Endothelial cell of umbilical vein (primary cell): ENCODE measurements at regions not wholly inside any gene's neighbourhood (a gene's known extent, or its start where the extent isn't known, plus 50 kb on each side); places are given as distances from the start of the nearest gene placed in this dataset.

Experiments used
- BruUV-seq: library from RNA; stranded (reverse); fragments of 400-500 nt; replicated peaks from 2 replicates; lab custom pipeline; 2021; lab: Mats Ljungman, UMichigan
- CTCF ChIA-PET: fragments of 300-600, 350-600 bp; sonication (Branson Sonifier 250); formaldehyde crosslinking; loops from one replicate; lab custom pipeline; 2021; ENCODE audit warnings: antibody characterized with exemption, inconsistent platforms; lab: Charles Lee
- POLR2A ChIA-PET: fragments of 300-600, 350-600 bp; sonication (Branson Sonifier 250); formaldehyde crosslinking; loops from one replicate; lab custom pipeline; 2021; ENCODE audit warnings: antibody characterized with exemption, inconsistent platforms; lab: Charles Lee
- DNase-seq: peaks from one replicate; pipeline ENCODE4 v3.0.0-alpha.2; 2011; ENCODE audit warnings: low read depth, low spot score
- FAIRE-seq: peaks from 2 replicates; lab custom pipeline; 2011; peaks lifted over from hg19 to GRCh38; lab: Jason Lieb, UNC
- H2AFZ ChIP-seq: 2 replicates; pipeline ENCODE4 v1.6.0; 2012; ENCODE audit warnings: low read depth, low read length, control low read depth, inconsistent platforms
- H3K27ac ChIP-seq: 2 replicates; pipeline ENCODE4 v1.5.1; 2011; ENCODE audit warnings: low read depth, mild to moderate bottlenecking, control low read depth, low read length, moderate library complexity; ENCODE audit not compliant: insufficient read depth
- H3K27me3 ChIP-seq, 2 experiments: 2 replicates each; pipeline versions ENCODE4 v1.6.0 to v1.6.1; 2011; ENCODE audit warnings: low read length in 2 of 2, mixed read lengths in 1 of 2; ENCODE audit not compliant: control insufficient read depth in 2 of 2, insufficient read depth in 2 of 2
- H3K36me3 ChIP-seq, 2 experiments: 2 replicates in 1 of 2; 3 replicates in 1 of 2; pipeline ENCODE4 v1.5.1; 2011; ENCODE audit warnings: low read length in 2 of 2, mild to moderate bottlenecking in 1 of 2, moderate library complexity in 1 of 2; ENCODE audit not compliant: control insufficient read depth in 2 of 2, insufficient read depth in 2 of 2; ENCODE audit errors: extremely low read depth in 1 of 2
- H3K4me1 ChIP-seq: 3 replicates; pipeline ENCODE4 v1.5.1; 2011; ENCODE audit warnings: mild to moderate bottlenecking, low read length; ENCODE audit not compliant: control insufficient read depth, insufficient read depth; ENCODE audit errors: extremely low read depth
- H3K4me2 ChIP-seq: 2 replicates; pipeline ENCODE4 v1.6.1; 2011; ENCODE audit warnings: low read length, control low read depth, mixed read lengths; ENCODE audit not compliant: insufficient read depth
- H3K4me3 ChIP-seq, 3 experiments: fragments of 200-600 bp in 1 of 3; sonication (generic), shearing (Covaris generic) in 1 of 3; replicated peaks in 1 of 3; 2 replicates each; pipeline ENCODE4 v1.5.1; 2011 to 2016; ENCODE audit warnings: control low read depth in 3 of 3, low read length in 3 of 3, mild to moderate bottlenecking in 2 of 3, inconsistent platforms in 1 of 3, low read depth in 1 of 3, moderate library complexity in 1 of 3; ENCODE audit not compliant: insufficient read depth in 1 of 3
- H3K79me2 ChIP-seq: 2 replicates; pipeline ENCODE4 v1.6.0; 2012; ENCODE audit warnings: low read length, inconsistent platforms; ENCODE audit not compliant: control insufficient read depth, insufficient read depth
- H3K9ac ChIP-seq: replicated peaks from 2 replicates; pipeline ENCODE3; 2011; ENCODE audit warnings: low read length, control low read depth; ENCODE audit not compliant: insufficient read depth; ENCODE audit errors: extremely low read depth
- H3K9me1 ChIP-seq: replicated peaks from 3 replicates; pipeline ENCODE4 v1.6.0; 2011; ENCODE audit warnings: mild to moderate bottlenecking, low read length; ENCODE audit not compliant: control insufficient read depth, insufficient read depth; ENCODE audit errors: extremely low read depth
- H3K9me3 ChIP-seq: replicated peaks from 2 replicates; pipeline ENCODE4 v1.5.1; 2012; ENCODE audit warnings: low read length, inconsistent platforms; ENCODE audit not compliant: control insufficient read depth, insufficient read depth
- H4K20me1 ChIP-seq: replicated peaks from 2 replicates; pipeline ENCODE3; 2011; ENCODE audit warnings: mild to moderate bottlenecking, low read length; ENCODE audit not compliant: control insufficient read depth, insufficient read depth; ENCODE audit errors: extremely low read depth
- EZH2 ChIP-seq: IDR thresholded peaks from 2 replicates; pipeline ENCODE4 v1.6.1; 2012; ENCODE audit warnings: borderline replicate concordance, low read depth, mild to moderate bottlenecking, moderate library complexity, low read length, inconsistent platforms; ENCODE audit not compliant: severe bottlenecking
- FOS ChIP-seq: IDR thresholded peaks from 2 replicates; pipeline ENCODE4 v1.6.1; 2011; ENCODE audit warnings: mild to moderate bottlenecking, low read length, moderate library complexity, borderline replicate concordance; ENCODE audit not compliant: insufficient read depth
- GATA2 ChIP-seq: IDR thresholded peaks from 2 replicates; pipeline ENCODE4 v1.7.0; 2011; ENCODE audit warnings: low read depth, mild to moderate bottlenecking, moderate library complexity, mixed read lengths, low read length; ENCODE audit not compliant: insufficient read length, insufficient read depth
- JUN ChIP-seq: IDR thresholded peaks from 2 replicates; pipeline ENCODE4 v1.6.1; 2011; ENCODE audit warnings: borderline replicate concordance, low read depth; ENCODE audit not compliant: insufficient read length, insufficient read depth
- MYC ChIP-seq: IDR thresholded peaks from one replicate; pipeline ENCODE4 v1.6.1; 2011; ENCODE audit warnings: mild to moderate bottlenecking, low read depth, low read length
- POLR2A ChIP-seq: IDR thresholded peaks from 2 replicates; pipeline ENCODE4 v1.6.1; 2012; ENCODE audit warnings: low read depth, mild to moderate bottlenecking, control low read depth, low read length
- POLR2AphosphoS5 ChIP-seq: IDR thresholded peaks from 2 replicates; pipeline ENCODE4 v1.6.1; 2012; ENCODE audit warnings: low read depth, mild to moderate bottlenecking, control low read depth, low read length, moderate library complexity; ENCODE audit not compliant: insufficient read depth
- dilution Hi-C: fragments of 300-500 bp; cut with MboI; formaldehyde crosslinking; loops from one replicate; pipeline ENCODE4 v1.15.0; 2019; ENCODE audit warnings: low sequenced_read_pairs; ENCODE audit not compliant: extremely low pct_ligation_motif_present
- intact Hi-C: fragments of 100-400 bp; cut with micrococcal nuclease; formaldehyde crosslinking; loops from one replicate; pipeline ENCODE4 v1.10.0; 2022
- TF ChIP-seq, protein P1 (sequence below), 2 donors: IDR thresholded peaks; 1 replicate in 1 of 2; 2 replicates in 1 of 2; pipeline ENCODE4 v1.5.1; 2011; ENCODE audit warnings: low read length in 2 of 2, mild to moderate bottlenecking in 2 of 2, moderate library complexity in 2 of 2, control low read depth in 1 of 2, inconsistent platforms in 1 of 2, low read depth in 1 of 2; ENCODE audit not compliant: insufficient read depth in 1 of 2; ENCODE audit errors: extremely low read depth in 1 of 2
- TF ChIP-seq, protein P2 (sequence below): IDR thresholded peaks from 2 replicates; pipeline ENCODE4 v1.6.1; 2011; ENCODE audit not compliant: insufficient read depth, insufficient read length

DNA sequence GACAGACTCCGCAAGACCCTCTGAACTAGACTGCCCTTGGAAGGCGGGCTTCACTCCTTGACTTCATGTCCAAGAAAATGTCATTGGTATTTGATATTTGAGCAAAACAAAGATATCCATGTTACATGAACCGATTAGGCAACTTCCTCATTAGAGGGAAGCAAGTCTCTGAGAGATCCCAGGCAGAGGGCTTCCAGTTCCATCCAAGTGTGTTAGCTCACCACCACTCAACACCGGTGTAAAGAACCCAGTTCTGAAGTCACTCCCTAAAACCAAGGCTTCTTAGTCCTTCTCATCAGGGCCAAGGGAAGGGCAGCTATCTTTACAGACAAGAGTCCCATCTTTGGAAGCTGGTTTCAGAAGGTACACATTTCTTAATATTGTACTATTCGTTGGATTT, 87.2 kb upstream of the CDKN3 start:
- FAIRE-seq (no peak), DNase-seq (no peak)
- no TSS peak for BruUV-seq
- peaks cover 0 to 1% of the 10 kb centered on the region in 2 experiments for H3K27me3 ChIP-seq
- CTCF ChIA-PET: interaction anchor here (3.9 kb wide), 1 partner anchor 20 kb away, joined by 16 read pairs; no protein-coding TSS in a partner anchor
- H3K27ac ChIP-seq: no peak overlapping the region
- POLR2A ChIA-PET: no interaction called here
- H4K20me1 ChIP-seq: no peaks in the 10 kb centered on the region
- intact Hi-C loops: loop anchor here (5.0 kb wide), 1 partner anchor 97 kb away; no protein-coding TSS in a partner anchor
- no peaks in the 10 kb centered on the region for H3K9me1 ChIP-seq
- H3K4me3 ChIP-seq: no peak overlapping the region
- peaks cover 23% of the 10 kb centered on the region for H3K4me1 ChIP-seq
- no peak for TF ChIP-seq GATA2
- TF ChIP-seq POLR2AphosphoS5: no peak
- TF ChIP-seq, protein P1, sequence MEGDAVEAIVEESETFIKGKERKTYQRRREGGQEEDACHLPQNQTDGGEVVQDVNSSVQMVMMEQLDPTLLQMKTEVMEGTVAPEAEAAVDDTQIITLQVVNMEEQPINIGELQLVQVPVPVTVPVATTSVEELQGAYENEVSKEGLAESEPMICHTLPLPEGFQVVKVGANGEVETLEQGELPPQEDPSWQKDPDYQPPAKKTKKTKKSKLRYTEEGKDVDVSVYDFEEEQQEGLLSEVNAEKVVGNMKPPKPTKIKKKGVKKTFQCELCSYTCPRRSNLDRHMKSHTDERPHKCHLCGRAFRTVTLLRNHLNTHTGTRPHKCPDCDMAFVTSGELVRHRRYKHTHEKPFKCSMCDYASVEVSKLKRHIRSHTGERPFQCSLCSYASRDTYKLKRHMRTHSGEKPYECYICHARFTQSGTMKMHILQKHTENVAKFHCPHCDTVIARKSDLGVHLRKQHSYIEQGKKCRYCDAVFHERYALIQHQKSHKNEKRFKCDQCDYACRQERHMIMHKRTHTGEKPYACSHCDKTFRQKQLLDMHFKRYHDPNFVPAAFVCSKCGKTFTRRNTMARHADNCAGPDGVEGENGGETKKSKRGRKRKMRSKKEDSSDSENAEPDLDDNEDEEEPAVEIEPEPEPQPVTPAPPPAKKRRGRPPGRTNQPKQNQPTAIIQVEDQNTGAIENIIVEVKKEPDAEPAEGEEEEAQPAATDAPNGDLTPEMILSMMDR (IDR thresholded peaks at IDR 0.05; ENCODE audit: extremely low read depth in 1 of 2, insufficient read depth in 1 of 2, low read depth in 1 of 2, low read length in 2 of 2): no peak
- no peak for TF ChIP-seq POLR2A
- TF ChIP-seq JUN: no peak
- no peak for TF ChIP-seq EZH2
- TF ChIP-seq, protein P2, sequence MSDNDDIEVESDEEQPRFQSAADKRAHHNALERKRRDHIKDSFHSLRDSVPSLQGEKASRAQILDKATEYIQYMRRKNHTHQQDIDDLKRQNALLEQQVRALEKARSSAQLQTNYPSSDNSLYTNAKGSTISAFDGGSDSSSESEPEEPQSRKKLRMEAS: no peak
- TF ChIP-seq FOS: no peak
- TF ChIP-seq MYC: no peak
- H3K9ac ChIP-seq: no peak overlapping the region
- dilution Hi-C loops: no loop called here
- no peaks in the 10 kb centered on the region for H3K79me2 ChIP-seq
- H2AFZ ChIP-seq: no peak overlapping the region
- H3K36me3 ChIP-seq: no peaks in the 10 kb centered on the region
- H3K4me2 ChIP-seq: no peak overlapping the region
- no peaks in the 10 kb centered on the region for H3K9me3 ChIP-seq
